ENCODE measurements at regions not wholly inside any gene's neighbourhood (a gene's known extent, or its start where the extent isn't known, plus 50 kb on each side); places are given as distances from the start of the nearest gene placed in this dataset.
"Not testable (repeated sequence)": the region's sequence is repeated elsewhere in the genome, so short reads cannot be mapped to it uniquely, and the experiment has no call there.

GRCh38 chr2:215889240-215889969, 123.9 kb downstream of the MREG start:
- DNase-seq = not testable (repeated sequence)

GRCh38 chr2:215888680-215889079, 124.7 kb downstream of the MREG start:
- DNase-seq = no peak

GRCh38 chr2:215887303-215887702, 126.0 kb downstream of the MREG start:
- no peak for DNase-seq

GRCh38 chr2:215886022-215886421, 127.3 kb downstream of the MREG start:
- DNase-seq = no peak

- no peak for DNase-seq
These were observed 127.8 kb downstream of the MREG start for GRCh38 chr2:215885536-215885935.

- no peak for DNase-seq
These were observed 128.8 kb downstream of the MREG start for GRCh38 chr2:215884451-215885087.

GRCh38 chr2:215883799-215884198, 129.6 kb downstream of the MREG start:
- no peak for DNase-seq

- DNase-seq = no peak
These were observed 130.7 kb downstream of the MREG start for GRCh38 chr2:215882689-215883088.

GRCh38 chr2:215881582-215881981, 131.8 kb downstream of the MREG start:
- no peak for DNase-seq

- no peak for DNase-seq
These were observed 132.4 kb downstream of the MREG start for GRCh38 chr2:215880970-215881369.

- no peak for DNase-seq
These were observed 133.1 kb downstream of the MREG start for GRCh38 chr2:215879977-215880940.

- DNase-seq = no peak
These were observed 134.0 kb downstream of the MREG start for GRCh38 chr2:215879331-215879730.

- DNase-seq = no peak
These were observed 134.8 kb downstream of the MREG start for GRCh38 chr2:215878476-215879063.

GRCh38 chr2:215876937-215877238, 136.5 kb downstream of the MREG start:
- no peak for DNase-seq

GRCh38 chr2:215876139-215876936, 137.0 kb downstream of the MREG start:
- no peak for DNase-seq

GRCh38 chr2:215874418-215874817, 138.9 kb downstream of the MREG start:
- DNase-seq = no peak

- no peak for DNase-seq
These were observed 142.4 kb downstream of the MREG start for GRCh38 chr2:215870986-215871385.

- no peak for DNase-seq
These were observed 143.3 kb downstream of the MREG start for GRCh38 chr2:215870088-215870490.

GRCh38 chr2:215868846-215869543, 144.4 kb downstream of the MREG start:
- DNase-seq = no peak

GRCh38 chr2:215866606-215867005, 146.7 kb downstream of the MREG start:
- DNase-seq = no peak

GRCh38 chr2:215863687-215864086, 149.7 kb downstream of the MREG start:
- no peak for DNase-seq

- no peak for DNase-seq
These were observed 151.0 kb downstream of the MREG start for GRCh38 chr2:215862351-215862771.

All from COR-L47 (cell line).